SK-N-SH (cell line): ENCODE measurements at regions not wholly inside any gene's neighbourhood (a gene's known extent, or its start where the extent isn't known, plus 50 kb on each side); places are given as distances from the start of the nearest gene placed in this dataset.
"Not testable (repeated sequence)": the region's sequence is repeated elsewhere in the genome, so short reads cannot be mapped to it uniquely, and the experiment has no call there.

Experiments
- CTCF ChIP-seq: fragments of 200-600 bp; sonication (generic); IDR thresholded peaks from 2 replicates; pipeline ENCODE4 v1.6.1; 2017; ENCODE audit warnings: antibody characterized with exemption, mild to moderate bottlenecking, moderate library complexity
- FOSL2 ChIP-seq: IDR thresholded peaks from 2 replicates; pipeline ENCODE4 v1.4.0; 2012; ENCODE audit warnings: low read depth, mild to moderate bottlenecking, moderate library complexity, borderline replicate concordance
- MAX ChIP-seq: IDR thresholded peaks from 2 replicates; pipeline ENCODE4 v1.4.0; 2012; ENCODE audit warnings: low read depth
- POLR2AphosphoS5 ChIP-seq: IDR thresholded peaks from 2 replicates; pipeline ENCODE4 v1.6.1; 2012; ENCODE audit warnings: low read depth, low read length

GRCh38 chr20:47842950-47843349 is 57.7 kb upstream of the SULF2 start:
- TF ChIP-seq CTCF, FOSL2, MAX, POLR2AphosphoS5: not testable (repeated sequence)
